ENCODE measurements at regions not wholly inside any gene's neighbourhood (a gene's known extent, or its start where the extent isn't known, plus 50 kb on each side); places are given as distances from the start of the nearest gene placed in this dataset.

DNA sequence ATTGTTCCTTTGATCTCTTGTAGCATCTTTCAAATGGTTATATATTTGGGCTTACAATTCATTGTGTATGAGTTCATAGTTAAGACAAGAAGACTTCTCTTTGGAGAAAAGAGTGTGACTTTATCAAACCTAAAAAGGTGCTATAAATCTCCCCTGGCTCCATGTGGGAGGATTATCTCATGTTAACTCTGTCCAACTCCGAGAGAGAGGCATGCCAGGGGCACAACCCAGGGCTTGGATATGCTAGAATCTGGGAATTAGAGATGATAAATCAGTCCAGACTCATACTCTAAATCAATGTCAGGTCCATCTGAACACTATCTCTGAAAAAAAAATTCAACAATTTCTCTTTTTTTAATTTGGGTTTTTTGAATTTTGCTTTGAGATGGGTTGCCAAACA is 462.8 kb downstream of the TUSC7 start:
- DNase-seq = no peak

GRCh38 chr3:117181222-117181621 is 471.6 kb downstream of the TUSC7 start:
- DNase-seq = no peak

DNA sequence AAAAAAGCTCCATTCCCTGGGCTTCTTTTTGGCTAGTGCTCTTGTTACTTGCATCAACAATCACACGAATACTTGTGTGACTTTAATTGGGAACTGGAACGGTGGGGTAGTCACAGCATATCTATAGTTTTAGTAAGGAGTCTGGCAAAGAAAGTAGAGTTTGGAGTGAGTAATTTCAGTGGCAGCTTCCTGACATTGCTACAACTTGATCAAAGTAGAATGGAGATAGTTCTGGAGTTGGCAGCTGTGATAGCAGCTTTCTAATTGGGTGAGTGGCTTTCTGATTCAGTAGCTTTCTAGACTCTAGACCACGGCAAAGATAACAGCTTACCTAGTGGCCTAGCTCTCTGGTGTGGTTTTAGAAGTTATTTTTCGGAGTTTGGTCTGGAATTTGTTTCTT is 475.0 kb downstream of the TUSC7 start:
- DNase-seq = peak in 1 of 3 donors; percentile 49

GRCh38 chr3:117191245-117191644 is 481.7 kb downstream of the TUSC7 start:
- DNase-seq = no peak

DNA sequence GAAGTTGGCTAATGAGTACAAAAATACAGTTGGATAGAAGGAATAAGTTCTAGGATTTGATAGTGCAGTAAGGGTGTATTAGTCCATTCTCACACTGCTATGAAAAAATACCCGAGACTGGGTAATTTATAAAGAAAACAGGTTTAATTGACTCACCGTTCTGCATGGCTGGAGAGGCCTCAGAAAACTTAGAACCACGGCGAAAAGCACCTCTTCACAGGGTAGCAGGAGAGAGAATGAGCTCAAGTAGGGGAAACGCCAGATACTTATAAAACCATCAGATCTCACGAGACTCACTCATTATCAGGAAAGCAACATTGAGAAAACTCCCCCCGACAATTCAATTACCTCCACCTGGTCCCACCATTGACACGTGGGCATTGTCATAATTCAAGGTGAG is 483.3 kb downstream of the TUSC7 start:
- no peak for DNase-seq

DNA sequence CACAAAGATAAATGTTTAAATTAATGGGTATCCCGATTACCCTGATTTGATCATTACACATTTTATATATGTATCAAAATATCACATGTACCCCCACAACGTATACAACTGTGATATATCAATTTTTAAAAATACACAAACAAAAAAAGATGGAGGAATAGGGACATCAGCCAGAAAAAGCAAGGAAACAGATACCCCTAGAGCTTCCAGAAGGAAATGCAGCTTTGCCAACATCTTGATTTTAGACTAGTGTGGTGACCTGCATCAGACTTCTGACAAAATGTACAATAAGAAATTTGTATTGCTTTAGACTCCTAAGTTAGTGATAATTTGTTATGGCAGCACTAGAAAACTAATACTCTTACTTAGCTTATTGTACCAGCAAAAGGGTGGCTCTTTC is 483.8 kb downstream of the TUSC7 start:
- no peak for DNase-seq

DNA sequence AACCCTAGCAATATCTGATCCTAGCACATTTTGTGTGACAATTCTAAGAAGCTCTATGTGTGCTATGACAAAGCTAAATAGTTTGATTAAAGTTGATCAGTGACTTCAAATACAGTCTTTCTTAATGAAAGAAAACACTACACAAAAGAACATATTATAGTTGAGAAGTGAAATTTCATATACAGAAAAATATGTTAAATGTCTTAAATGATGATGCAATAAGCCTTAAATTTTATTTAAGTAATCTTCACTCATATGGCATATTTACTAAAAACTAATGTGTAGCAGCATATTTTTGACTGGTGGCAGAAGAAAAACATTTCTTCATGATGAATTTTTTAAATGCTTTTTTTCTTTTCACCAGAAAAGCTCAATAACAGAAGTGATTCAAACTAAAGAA is 485.5 kb downstream of the TUSC7 start:
- DNase-seq = no peak

DNA sequence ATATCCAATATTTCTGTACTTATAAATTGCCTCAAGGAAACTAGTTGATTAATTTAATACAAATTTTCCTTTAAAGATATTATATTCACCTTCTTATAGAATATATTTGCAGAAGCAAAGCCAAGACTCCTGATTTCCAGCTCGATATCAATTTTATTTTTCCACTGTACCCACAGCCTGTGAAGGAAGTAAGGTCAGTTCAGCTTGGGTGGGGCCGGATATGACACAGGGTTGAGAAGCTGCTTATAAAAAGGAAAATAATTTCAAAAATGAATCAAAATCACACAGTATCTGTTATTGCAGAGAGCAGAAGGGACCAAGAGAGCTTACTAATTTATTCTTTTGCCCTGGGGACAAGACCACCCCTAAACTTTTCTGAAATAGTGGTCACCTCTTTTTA is 491.4 kb downstream of the TUSC7 start:
- DNase-seq = no peak

DNA sequence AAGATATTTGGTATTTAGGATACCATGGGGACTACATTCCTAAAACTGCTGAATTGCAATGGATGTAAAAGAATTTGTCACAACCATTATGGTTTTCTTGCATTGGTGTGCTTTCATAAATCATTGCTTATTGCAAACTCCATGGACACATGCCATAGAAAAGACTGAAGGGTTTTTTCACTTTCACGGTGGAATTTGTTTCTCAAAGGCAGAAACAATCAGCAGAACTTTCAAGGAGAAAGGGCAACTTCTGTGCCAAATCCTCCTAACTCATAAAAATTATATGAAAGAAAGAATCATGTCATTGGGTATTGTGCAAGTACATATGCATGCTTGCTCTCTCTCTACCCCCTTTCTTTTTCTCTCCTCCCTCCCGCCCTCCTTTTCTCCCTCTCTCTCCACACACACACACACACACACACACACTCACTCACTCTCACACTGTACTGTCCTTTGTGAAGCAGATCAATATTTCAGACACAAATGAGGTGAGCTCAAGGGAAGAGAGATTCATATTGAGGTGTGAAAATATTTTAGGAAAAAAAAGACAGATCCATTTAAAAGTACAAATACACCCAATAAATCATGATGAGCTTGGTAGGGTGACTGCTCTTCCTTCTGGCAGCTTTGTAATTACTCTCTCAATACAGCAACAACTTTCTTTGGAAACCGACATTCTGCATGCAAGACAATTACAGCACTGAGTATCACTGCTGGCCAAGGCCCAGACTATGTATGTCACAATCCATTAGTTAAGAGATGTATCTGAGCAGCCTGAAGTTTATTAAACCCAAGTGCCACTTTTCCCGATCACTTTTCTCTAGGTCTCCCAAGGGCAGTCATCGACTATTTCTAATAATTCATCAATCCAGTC is 492.6 kb downstream of the TUSC7 start:
- DNase-seq = peak in 1 of 3 donors; percentile 45

- DNase-seq = no peak
Observed at GRCh38 chr3:117217355-117217754, 507.8 kb downstream of the TUSC7 start.

GRCh38 chr3:117217760-117218316 is 508.3 kb downstream of the TUSC7 start:
- DNase-seq = no peak

GRCh38 chr3:117218641-117219048 is 509.1 kb downstream of the TUSC7 start:
- peak in 1 of 3 donors; percentile 7 for DNase-seq

GRCh38 chr3:117219296-117219695 is 509.7 kb downstream of the TUSC7 start:
- DNase-seq = no peak

DNA sequence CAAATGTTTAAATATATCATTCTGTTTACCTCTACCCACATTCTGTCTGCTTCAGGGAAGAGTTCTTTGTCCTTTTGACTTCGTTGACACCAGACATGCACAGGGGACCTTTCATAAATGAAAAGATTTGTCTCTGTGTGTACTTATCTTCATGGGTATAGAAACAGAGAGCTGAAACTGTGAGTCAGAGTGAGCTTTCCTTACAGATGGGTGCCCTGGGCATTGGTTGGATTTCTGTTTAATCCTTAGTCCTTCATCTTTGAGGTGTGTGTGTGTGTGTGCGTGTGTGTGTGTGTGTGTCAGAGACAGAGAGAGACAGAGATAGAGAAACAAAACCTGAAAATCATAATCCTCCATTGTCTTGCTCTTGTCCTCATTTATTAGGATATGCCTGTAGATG is 517.4 kb downstream of the TUSC7 start:
- no peak for DNase-seq

DNA sequence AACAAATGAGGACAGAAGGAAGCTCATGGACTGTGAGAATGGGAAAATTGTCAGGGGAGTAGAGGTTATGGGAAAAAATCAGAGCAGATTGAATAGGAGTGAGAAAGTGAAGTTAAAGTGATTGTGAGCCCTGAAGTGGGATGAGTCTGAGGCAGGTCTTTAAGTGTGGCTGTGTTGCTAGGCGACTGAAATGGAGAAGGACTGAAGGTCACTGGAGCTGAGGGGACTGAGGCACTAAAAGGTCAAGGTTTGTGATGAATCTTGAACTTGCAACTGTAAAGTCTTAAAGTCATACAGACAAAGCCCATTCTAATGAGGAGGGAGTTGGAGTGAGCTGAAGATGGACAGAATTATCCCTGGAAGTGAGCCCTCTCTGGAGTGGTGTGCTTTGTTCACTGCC is 518.9 kb downstream of the TUSC7 start:
- DNase-seq = no peak

GRCh38 chr3:117230924-117231323 is 521.3 kb downstream of the TUSC7 start:
- DNase-seq = no peak

- DNase-seq = no peak
Observed at GRCh38 chr3:117234331-117234730, 524.8 kb downstream of the TUSC7 start.

- no peak for DNase-seq
Observed at GRCh38 chr3:117235304-117235703, 525.7 kb downstream of the TUSC7 start.

DNA sequence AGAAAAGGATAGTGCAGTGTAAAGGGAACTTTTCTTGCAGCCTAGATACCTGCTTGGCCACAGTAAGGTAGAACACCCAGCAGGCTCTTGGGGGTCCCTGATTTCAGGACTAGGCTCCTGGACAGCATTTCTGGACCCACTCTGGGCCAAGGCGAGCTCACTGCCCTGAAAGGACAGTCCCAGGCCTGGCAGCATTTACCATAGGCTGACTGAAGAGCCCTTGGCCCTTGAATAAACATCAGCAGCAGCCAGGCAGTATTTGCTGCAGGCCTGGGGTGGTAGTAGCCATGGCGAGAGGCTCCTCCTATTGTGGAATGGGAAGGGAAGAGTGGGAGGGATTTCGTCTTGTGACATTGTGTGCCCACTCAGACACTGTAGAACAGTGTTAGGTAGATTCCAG is 529.2 kb downstream of the TUSC7 start:
- no peak for DNase-seq

GRCh38 chr3:117243657-117244056 is 534.1 kb downstream of the TUSC7 start:
- no peak for DNase-seq

GRCh38 chr3:117246771-117247555 is 537.4 kb downstream of the TUSC7 start:
- no peak for DNase-seq

- DNase-seq = no peak
Observed at GRCh38 chr3:117248153-117248552, 538.6 kb downstream of the TUSC7 start.

- no peak for DNase-seq
Observed at GRCh38 chr3:117252208-117252607, 542.6 kb downstream of the TUSC7 start.
